ENCODE measurements at regions not wholly inside any gene's neighbourhood (a gene's known extent, or its start where the extent isn't known, plus 50 kb on each side); places are given as distances from the start of the nearest gene placed in this dataset.

DNA sequence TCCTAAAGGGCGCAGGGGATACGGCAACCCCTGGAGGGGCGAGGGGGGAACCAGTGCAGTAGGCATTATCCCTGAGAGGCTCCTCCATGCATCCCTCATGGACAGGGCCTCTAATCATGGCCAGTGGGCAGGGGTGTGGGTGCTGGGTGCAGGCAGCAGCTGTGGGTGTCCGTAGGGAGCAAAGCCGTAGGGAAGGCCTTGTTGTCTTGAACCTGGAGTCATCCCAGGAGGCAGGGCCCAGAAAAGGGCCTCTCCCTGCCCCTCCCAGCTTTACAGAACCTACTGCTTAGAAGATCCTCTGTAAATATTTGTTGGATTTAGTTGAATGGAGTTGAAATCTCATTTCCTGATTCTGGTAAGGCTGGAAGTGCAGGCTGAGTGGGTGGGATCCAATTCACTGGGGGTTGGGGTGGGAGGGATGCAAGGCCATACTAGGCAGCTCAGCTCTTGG, 207.0 kb upstream of the HAAO start:
- TF ChIP-seq POLR2A (IDR thresholded peaks at IDR 0.05; ENCODE audit: borderline replicate concordance, extremely low read depth, insufficient read depth, insufficient read length), result no peak
- no peak for TF ChIP-seq ZBTB33 (IDR thresholded peaks at IDR 0.05; ENCODE audit: extremely low read depth, insufficient replicate concordance, low read length)
- no peak for TF ChIP-seq EZH2 (IDR thresholded peaks at IDR 0.05)
- TF ChIP-seq CTCF (IDR thresholded peaks at IDR 0.05 in 2 of 3, conservative IDR thresholded peaks at IDR 0.05 in 1 of 3; ENCODE audit: borderline replicate concordance in 1 of 3, insufficient read depth in 1 of 3, low read depth in 2 of 3, low read length in 2 of 3), result no peak
- TF ChIP-seq MAX (IDR thresholded peaks at IDR 0.05), result no peak
- no peak for TF ChIP-seq ZNF274 (IDR thresholded peaks at IDR 0.05; ENCODE audit: low read depth, low read length)
- no peak for TF ChIP-seq POLR2AphosphoS5 (IDR thresholded peaks at IDR 0.05; ENCODE audit: low read depth, low read length)
- TF ChIP-seq CEBPB (IDR thresholded peaks at IDR 0.05; ENCODE audit: low read depth), result no peak
- no peak for TF ChIP-seq RAD21 (IDR thresholded peaks at IDR 0.05; ENCODE audit: low read depth)
- no peak for TF ChIP-seq SRF (IDR thresholded peaks at IDR 0.05; ENCODE audit: low read depth)
- TF ChIP-seq ZFX (IDR thresholded peaks at IDR 0.05), result no peak
